Thyroid gland (tissue), 4 donors: ENCODE measurements at regions not wholly inside any gene's neighbourhood (a gene's known extent, or its start where the extent isn't known, plus 50 kb on each side); places are given as distances from the start of the nearest gene placed in this dataset.

Source experiments
- CTCF ChIP-seq, 6 experiments: fragments of 200-600 bp in 3 of 6; fragments of 450-650 bp in 3 of 6; sonication (generic) in 3 of 6; IDR thresholded peaks; one replicate each; pipeline ENCODE4 v1.5.1; 2016 to 2019; ENCODE audit warnings: antibody characterized with exemption in 6 of 6, mild to moderate bottlenecking in 2 of 6, inconsistent platforms in 1 of 6, moderate library complexity in 1 of 6
- POLR2A ChIP-seq, 2 donors: fragments of 450-650 bp; IDR thresholded peaks; one replicate each; pipeline ENCODE4 v1.6.1; 2017; ENCODE audit warnings: antibody characterized with exemption in 2 of 2, mild to moderate bottlenecking in 2 of 2, moderate library complexity in 1 of 2

- TF ChIP-seq POLR2A (IDR thresholded peaks at IDR 0.05) (no peak), CTCF (IDR thresholded peaks at IDR 0.05) (no peak)
Measured at GRCh38 chr2:238761868-238762267, 86.0 kb upstream of the TWIST2 start.
